IPS-18a (cell line): ENCODE measurements at regions not wholly inside any gene's neighbourhood (a gene's known extent, or its start where the extent isn't known, plus 50 kb on each side); places are given as distances from the start of the nearest gene placed in this dataset.

Experiments used
- H3K27ac ChIP-seq: one replicate; pipeline ENCODE4 v1.5.1; 2013; ENCODE audit warnings: low read length
- H3K27me3 ChIP-seq: one replicate; pipeline ENCODE4 v1.6.1; 2013; ENCODE audit warnings: mild to moderate bottlenecking, low read length; ENCODE audit not compliant: control insufficient read depth, insufficient read depth
- H3K36me3 ChIP-seq: one replicate; pipeline ENCODE4 v1.6.1; 2013; ENCODE audit warnings: low read depth, low read length; ENCODE audit not compliant: control insufficient read depth
- H3K4me1 ChIP-seq: one replicate; pipeline ENCODE4 v1.6.1; 2013; ENCODE audit warnings: low read depth, low read length; ENCODE audit not compliant: control insufficient read depth
- H3K4me3 ChIP-seq: one replicate; pipeline ENCODE4 v1.5.1; 2013; ENCODE audit warnings: low read length
- H3K9ac ChIP-seq: one replicate; pipeline ENCODE4 v1.6.1; 2013; ENCODE audit warnings: mild to moderate bottlenecking, low read length, moderate library complexity
- H3K9me3 ChIP-seq: one replicate; pipeline ENCODE4 v1.6.1; 2013; ENCODE audit warnings: low read depth, low read length; ENCODE audit not compliant: control insufficient read depth

- Histone ChIP-seq H3K27ac (no peak overlapping the region), H3K27me3 (no peaks in the 10 kb centered on the region), H3K9ac (no peak overlapping the region), H3K36me3 (no peaks in the 10 kb centered on the region), H3K4me1 (no peaks in the 10 kb centered on the region), H3K9me3 (peaks cover 15% of the 10 kb centered on the region), H3K4me3 (no peak overlapping the region)
Measured at GRCh38 chrX:28312259-28312658, 275.0 kb upstream of the IL1RAPL1 start.

- H3K27ac ChIP-seq = no peak overlapping the region
- H3K36me3 ChIP-seq = no peaks in the 10 kb centered on the region
- no peaks in the 10 kb centered on the region for H3K27me3 ChIP-seq
- H3K4me3 ChIP-seq = no peak overlapping the region
- H3K9ac ChIP-seq = no peak overlapping the region
- no peaks in the 10 kb centered on the region for H3K4me1 ChIP-seq
- peaks cover 15% of the 10 kb centered on the region for H3K9me3 ChIP-seq
Measured at GRCh38 chrX:28311466-28311865, 275.8 kb upstream of the IL1RAPL1 start.

- H3K4me3 ChIP-seq = no peak overlapping the region
- peaks cover 11% of the 10 kb centered on the region for H3K9me3 ChIP-seq
- no peak overlapping the region for H3K9ac ChIP-seq
- no peaks in the 10 kb centered on the region for H3K36me3 ChIP-seq
- H3K4me1 ChIP-seq = no peaks in the 10 kb centered on the region
- H3K27me3 ChIP-seq = no peaks in the 10 kb centered on the region
- no peak overlapping the region for H3K27ac ChIP-seq
Measured at GRCh38 chrX:28303486-28303885, 283.8 kb upstream of the IL1RAPL1 start.

GRCh38 chrX:28278726-28279125 is 297.5 kb upstream of the DCAF8L1 start:
- Histone ChIP-seq H3K4me3 (no peak overlapping the region), H3K9me3 (peaks cover 4% of the 10 kb centered on the region), H3K36me3 (no peaks in the 10 kb centered on the region), H3K9ac (no peak overlapping the region), H3K27me3 (no peaks in the 10 kb centered on the region), H3K4me1 (no peaks in the 10 kb centered on the region), H3K27ac (no peak overlapping the region)

GRCh38 chrX:28278251-28278650 is 297.0 kb upstream of the DCAF8L1 start:
- peaks cover 4% of the 10 kb centered on the region for H3K9me3 ChIP-seq
- no peak overlapping the region for H3K27ac ChIP-seq
- no peaks in the 10 kb centered on the region for H3K36me3 ChIP-seq
- no peaks in the 10 kb centered on the region for H3K27me3 ChIP-seq
- H3K4me3 ChIP-seq = no peak overlapping the region
- H3K4me1 ChIP-seq = no peaks in the 10 kb centered on the region
- H3K9ac ChIP-seq = no peak overlapping the region

- no peak overlapping the region for H3K9ac ChIP-seq
- H3K9me3 ChIP-seq = peaks cover 10% of the 10 kb centered on the region
- no peaks in the 10 kb centered on the region for H3K4me1 ChIP-seq
- no peak overlapping the region for H3K27ac ChIP-seq
- no peaks in the 10 kb centered on the region for H3K36me3 ChIP-seq
- no peak overlapping the region for H3K4me3 ChIP-seq
- no peaks in the 10 kb centered on the region for H3K27me3 ChIP-seq
Measured at GRCh38 chrX:28273736-28274135, 292.5 kb upstream of the DCAF8L1 start.

GRCh38 chrX:28246675-28247074 is 265.4 kb upstream of the DCAF8L1 start:
- H3K27me3 ChIP-seq = no peaks in the 10 kb centered on the region
- H3K9me3 ChIP-seq = peaks cover 6% of the 10 kb centered on the region
- H3K27ac ChIP-seq = no peak overlapping the region
- no peaks in the 10 kb centered on the region for H3K36me3 ChIP-seq
- H3K9ac ChIP-seq = no peak overlapping the region
- no peaks in the 10 kb centered on the region for H3K4me1 ChIP-seq
- no peak overlapping the region for H3K4me3 ChIP-seq

GRCh38 chrX:28229217-28229616 is 248.0 kb upstream of the DCAF8L1 start:
- no peaks in the 10 kb centered on the region for H3K36me3 ChIP-seq
- H3K27ac ChIP-seq = no peak overlapping the region
- H3K4me3 ChIP-seq = no peak overlapping the region
- no peaks in the 10 kb centered on the region for H3K4me1 ChIP-seq
- no peak overlapping the region for H3K9ac ChIP-seq
- H3K9me3 ChIP-seq = peaks cover 19% of the 10 kb centered on the region
- H3K27me3 ChIP-seq = no peaks in the 10 kb centered on the region

- Histone ChIP-seq H3K9me3 (peaks cover 11% of the 10 kb centered on the region), H3K4me1 (no peaks in the 10 kb centered on the region), H3K27me3 (no peaks in the 10 kb centered on the region), H3K4me3 (no peak overlapping the region), H3K9ac (no peak overlapping the region), H3K36me3 (no peaks in the 10 kb centered on the region), H3K27ac (no peak overlapping the region)
Measured at GRCh38 chrX:28225513-28225912, 244.3 kb upstream of the DCAF8L1 start.

- Histone ChIP-seq H3K27me3 (no peaks in the 10 kb centered on the region), H3K36me3 (no peaks in the 10 kb centered on the region), H3K9me3 (peaks cover 14% of the 10 kb centered on the region), H3K4me3 (no peak overlapping the region), H3K9ac (no peak overlapping the region), H3K27ac (no peak overlapping the region), H3K4me1 (no peaks in the 10 kb centered on the region)
Measured at GRCh38 chrX:28223991-28224390, 242.7 kb upstream of the DCAF8L1 start.

- Histone ChIP-seq H3K4me1 (no peaks in the 10 kb centered on the region), H3K9me3 (peaks cover 14% of the 10 kb centered on the region), H3K4me3 (no peak overlapping the region), H3K27me3 (no peaks in the 10 kb centered on the region), H3K9ac (no peak overlapping the region), H3K27ac (no peak overlapping the region), H3K36me3 (no peaks in the 10 kb centered on the region)
Measured at GRCh38 chrX:28223469-28223868, 242.2 kb upstream of the DCAF8L1 start.

GRCh38 chrX:28205905-28206304 is 224.7 kb upstream of the DCAF8L1 start:
- no peaks in the 10 kb centered on the region for H3K36me3 ChIP-seq
- no peaks in the 10 kb centered on the region for H3K4me1 ChIP-seq
- H3K9ac ChIP-seq = no peak overlapping the region
- H3K27ac ChIP-seq = no peak overlapping the region
- H3K4me3 ChIP-seq = no peak overlapping the region
- peaks cover 8% of the 10 kb centered on the region for H3K9me3 ChIP-seq
- peaks cover 5% of the 10 kb centered on the region for H3K27me3 ChIP-seq
